ENCODE measurements at regions not wholly inside any gene's neighbourhood (a gene's known extent, or its start where the extent isn't known, plus 50 kb on each side); places are given as distances from the start of the nearest gene placed in this dataset.

DNA sequence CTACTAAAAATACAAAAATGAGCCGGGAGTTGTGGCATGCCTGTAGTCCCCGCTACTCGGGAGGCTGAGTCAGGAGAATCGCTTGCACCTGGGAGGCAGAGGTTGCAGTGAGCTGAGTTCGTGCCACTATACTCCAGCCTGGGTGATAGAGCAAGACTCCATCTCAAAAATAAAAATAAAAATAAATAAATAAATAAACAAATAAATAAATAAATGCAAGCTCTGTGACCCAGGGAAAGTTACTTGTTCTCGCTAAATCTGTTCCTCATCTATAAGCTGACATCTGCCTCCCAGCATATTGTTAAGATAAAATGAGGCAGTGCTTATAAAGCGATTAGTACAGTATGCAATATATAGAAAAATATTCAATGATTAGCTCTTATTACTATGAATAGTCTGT, 56.4 kb upstream of the STK38L start:
- Histone ChIP-seq H3K27ac (no peak overlapping the region), H3K4me1 (replicated peaks) (peaks cover 42% of the 10 kb centered on the region), H3K4me3 (no peak overlapping the region), H3K36me3 (no peaks in the 10 kb centered on the region), H3K9me3 (replicated peaks) (no peaks in the 10 kb centered on the region), H3K27me3 (replicated peaks) (no peaks in the 10 kb centered on the region)
- no peak for DNase-seq (ENCODE audit: low read depth in 1 of 2, low spot score in 2 of 2)

DNA sequence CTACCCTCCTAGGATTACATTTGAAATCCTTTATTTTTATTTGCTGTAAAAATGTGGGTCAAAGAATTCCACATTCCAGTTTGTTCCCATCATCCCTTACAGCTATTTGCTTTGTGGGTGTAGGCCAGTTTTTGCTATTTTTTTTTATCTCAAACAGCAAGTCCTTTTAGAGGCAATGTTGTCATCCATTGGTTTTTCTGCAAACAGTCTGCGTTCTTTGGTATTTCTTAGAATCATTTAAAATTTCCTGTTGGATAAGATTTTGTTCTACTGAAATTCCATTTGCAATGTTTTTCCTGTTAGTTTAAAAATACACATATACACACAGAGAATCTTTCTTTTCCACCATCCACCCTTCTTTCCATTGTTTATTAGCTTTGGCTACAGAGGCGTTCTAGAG, 53.3 kb upstream of the STK38L start:
- H3K27ac ChIP-seq, result peak overlapping the region; percentile 87
- peak in 1 of 2 experiments; percentile 80 for DNase-seq (ENCODE audit: low read depth in 1 of 2, low spot score in 2 of 2)
- H3K9me3 ChIP-seq (replicated peaks), result no peaks in the 10 kb centered on the region
- H3K27me3 ChIP-seq (replicated peaks), result no peaks in the 10 kb centered on the region
- H3K36me3 ChIP-seq, result no peaks in the 10 kb centered on the region
- H3K4me3 ChIP-seq, result no peak overlapping the region
- H3K4me1 ChIP-seq (replicated peaks), result peaks cover 59% of the 10 kb centered on the region

DNA sequence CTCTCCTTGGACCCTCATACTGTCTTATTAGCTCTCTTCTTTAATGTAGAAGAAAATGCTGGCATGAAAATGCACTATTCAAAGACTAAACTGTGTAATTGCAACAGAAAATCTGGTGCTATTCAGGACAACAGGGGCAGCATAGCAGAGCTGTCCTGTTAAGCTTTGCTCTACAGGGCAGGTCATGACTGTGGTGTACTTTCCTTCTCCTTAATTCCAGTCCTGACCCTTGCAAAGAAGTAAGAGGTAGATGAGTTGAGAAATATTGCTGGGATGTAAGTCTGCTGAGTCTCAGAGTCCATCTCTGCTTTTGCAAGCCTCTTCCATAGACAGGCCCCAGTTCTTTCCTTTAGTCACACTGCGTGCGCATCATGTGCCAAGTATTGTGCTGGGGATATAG, 52.6 kb upstream of the STK38L start:
- Histone ChIP-seq H3K4me1 (replicated peaks) (peaks cover 54% of the 10 kb centered on the region), H3K9me3 (replicated peaks) (no peaks in the 10 kb centered on the region), H3K27ac (peak overlapping the region; percentile 87), H3K4me3 (no peak overlapping the region), H3K27me3 (replicated peaks) (no peaks in the 10 kb centered on the region), H3K36me3 (no peaks in the 10 kb centered on the region)
- no peak for DNase-seq (ENCODE audit: low read depth in 1 of 2, low spot score in 2 of 2)

DNA sequence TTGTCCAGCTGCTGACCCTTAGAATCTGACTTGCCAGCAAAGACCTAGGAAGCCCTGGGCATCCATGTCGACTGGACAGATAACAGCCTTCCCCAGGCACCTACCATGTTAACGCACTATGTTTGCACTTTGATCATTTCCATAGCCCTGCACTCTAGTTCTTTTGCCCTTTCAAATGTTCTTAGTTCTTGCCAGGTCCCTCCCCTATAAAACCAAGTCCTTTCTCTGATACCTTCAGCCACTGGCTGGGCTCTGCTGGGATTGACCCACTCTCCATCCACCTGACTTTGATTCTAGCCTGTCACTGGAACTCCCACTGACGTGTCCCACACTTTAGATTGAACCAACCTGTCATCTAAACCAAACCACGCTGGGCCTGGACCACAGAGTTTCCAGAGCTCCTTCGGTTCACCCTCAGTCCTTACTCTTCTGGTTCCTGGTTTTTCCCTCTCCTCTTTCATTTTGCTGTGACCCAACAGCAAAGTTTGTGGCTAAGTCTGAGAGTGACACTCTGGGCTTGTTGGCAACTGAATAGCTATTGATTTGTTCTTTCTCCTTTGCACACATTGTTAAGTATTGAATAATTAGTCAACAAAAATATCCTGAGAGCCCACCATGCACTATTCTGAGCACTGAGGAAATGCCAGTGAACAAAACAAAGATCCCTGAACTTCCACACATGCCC, 51.8 kb upstream of the STK38L start:
- H3K27ac ChIP-seq, result peak overlapping the region; percentile 57
- peaks cover 54% of the 10 kb centered on the region for H3K4me1 ChIP-seq (replicated peaks)
- DNase-seq (ENCODE audit: low read depth in 1 of 2, low spot score in 2 of 2), result no peak
- H3K36me3 ChIP-seq, result no peaks in the 10 kb centered on the region
- H3K9me3 ChIP-seq (replicated peaks), result no peaks in the 10 kb centered on the region
- no peak overlapping the region for H3K4me3 ChIP-seq
- no peaks in the 10 kb centered on the region for H3K27me3 ChIP-seq (replicated peaks)

DNA sequence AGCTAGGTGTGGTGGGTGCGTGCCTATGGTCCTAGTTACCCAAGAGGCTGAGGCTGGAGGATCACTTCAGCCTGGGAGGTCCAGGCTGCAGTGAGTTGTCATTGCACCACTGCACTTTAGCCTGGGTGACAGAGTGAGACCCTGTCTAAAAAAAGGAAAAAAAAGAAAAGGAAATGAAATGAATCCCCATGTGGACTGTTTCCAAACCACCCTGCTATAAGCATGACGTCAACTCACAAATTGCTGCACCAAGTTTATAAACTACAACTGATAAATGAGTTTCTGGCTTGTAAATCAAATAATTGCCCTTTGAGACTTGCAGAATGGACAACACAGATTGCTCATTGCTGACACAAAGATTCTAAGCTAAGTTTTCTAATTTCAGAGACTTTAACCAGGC, 51.0 kb upstream of the STK38L start:
- no peaks in the 10 kb centered on the region for H3K36me3 ChIP-seq
- peak; percentile 60 to 78 for DNase-seq (ENCODE audit: low read depth in 1 of 2, low spot score in 2 of 2)
- H3K27me3 ChIP-seq (replicated peaks), result no peaks in the 10 kb centered on the region
- H3K27ac ChIP-seq, result peak overlapping the region; percentile 57
- peaks cover 54% of the 10 kb centered on the region for H3K4me1 ChIP-seq (replicated peaks)
- H3K4me3 ChIP-seq, result no peak overlapping the region
- no peaks in the 10 kb centered on the region for H3K9me3 ChIP-seq (replicated peaks)

DNA sequence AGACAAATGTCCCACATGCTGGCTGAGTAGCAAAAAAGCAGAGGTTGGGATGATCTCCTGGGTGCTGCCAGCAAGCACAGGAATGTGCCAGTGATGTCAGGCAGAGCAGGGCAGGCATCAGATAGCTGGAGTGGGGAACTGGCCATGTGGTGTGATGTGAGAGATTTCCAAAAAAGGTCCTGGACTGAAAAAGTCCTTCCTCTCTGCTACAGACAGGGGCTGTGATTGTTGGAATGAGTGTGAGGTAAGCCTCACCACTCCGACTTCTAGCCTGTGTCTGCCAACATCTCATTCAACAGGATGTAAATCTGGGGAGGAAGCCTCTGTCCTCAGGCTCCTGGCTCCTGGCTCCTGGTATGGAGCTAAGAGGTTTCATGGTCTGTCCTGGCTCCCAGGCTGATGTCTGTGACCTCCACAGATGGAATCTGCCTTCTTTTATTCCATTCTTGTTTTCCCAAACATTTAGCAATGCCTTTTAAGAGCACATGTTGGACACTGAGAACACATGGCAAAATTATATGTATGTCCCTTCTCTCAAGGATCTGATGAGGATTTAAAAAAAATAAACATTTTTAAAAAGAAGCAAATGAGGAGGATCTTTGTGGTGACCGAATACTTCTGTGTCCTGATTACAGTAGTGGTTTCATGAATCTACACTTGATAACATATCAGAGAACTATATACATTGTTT, 50.1 kb upstream of the STK38L start:
- Histone ChIP-seq H3K4me1 (replicated peaks) (peaks cover 54% of the 10 kb centered on the region), H3K9me3 (replicated peaks) (no peaks in the 10 kb centered on the region), H3K27ac (peak overlapping the region; percentile 53), H3K36me3 (no peaks in the 10 kb centered on the region), H3K4me3 (no peak overlapping the region), H3K27me3 (replicated peaks) (no peaks in the 10 kb centered on the region)
- DNase-seq (ENCODE audit: low read depth in 1 of 2, low spot score in 2 of 2), result peak; percentile 69 to 72

Measured in SJSA1 (cell line).